Lower lobe of right lung (tissue), 2 donors: ENCODE measurements at regions not wholly inside any gene's neighbourhood (a gene's known extent, or its start where the extent isn't known, plus 50 kb on each side); places are given as distances from the start of the nearest gene placed in this dataset.

Experiments used
- ATAC-seq, 2 donors: fragments of 200-7000 bp; cut with Tn5 transposase; one replicate each; pipeline ENCODE4 v1.9.1; 2020 to 2022; ENCODE audit warnings: mild to moderate bottlenecking in 2 of 2, moderate library complexity in 2 of 2
- DNase-seq: peaks from one replicate; pipeline ENCODE4 v3.0.0-alpha.2; 2020
- H3K27ac ChIP-seq: fragments of 200-600 bp; one replicate; pipeline ENCODE4 v1.8.0; 2022
- H3K27me3 ChIP-seq: fragments of 200-600 bp; one replicate; pipeline ENCODE4 v1.8.0; 2022; ENCODE audit warnings: low read depth
- H3K36me3 ChIP-seq: fragments of 200-600 bp; one replicate; pipeline ENCODE4 v1.8.0; 2022; ENCODE audit warnings: mild to moderate bottlenecking
- H3K4me1 ChIP-seq: fragments of 200-600 bp; one replicate; pipeline ENCODE4 v1.8.0; 2022
- H3K4me3 ChIP-seq: fragments of 200-600 bp; one replicate; pipeline ENCODE4 v1.8.0; 2022; ENCODE audit warnings: mild to moderate bottlenecking
- H3K9me3 ChIP-seq: fragments of 200-600 bp; one replicate; pipeline ENCODE4 v1.8.0; 2022
- CTCF ChIP-seq: fragments of 200-600 bp; IDR thresholded peaks from one replicate; pipeline ENCODE4 v1.8.0; 2022; ENCODE audit warnings: antibody characterized with exemption, mild to moderate bottlenecking
- intact Hi-C: fragments of 100-400 bp; cut with DNase I; formaldehyde crosslinking; loops from one replicate; pipeline ENCODE4 v1.11.0; 2022
- donor health status: DM: no; HTN: yes; CAD: no; lungs with severe emphysema.

- Histone ChIP-seq H3K27ac (no peak overlapping the region), H3K27me3 (no peaks in the 10 kb centered on the region), H3K4me1 (no peaks in the 10 kb centered on the region), H3K9me3 (no peaks in the 10 kb centered on the region), H3K36me3 (no peaks in the 10 kb centered on the region), H3K4me3 (no peak overlapping the region)
- DNase-seq (no peak), ATAC-seq (no peak)
- intact Hi-C loops: no loop called here
- no peak for TF ChIP-seq CTCF
Observed at GRCh38 chr13:78476910-78477309, 126.4 kb downstream of the POU4F1 start.

- intact Hi-C loops: no loop called here
- Histone ChIP-seq H3K36me3 (no peaks in the 10 kb centered on the region), H3K4me3 (no peak overlapping the region), H3K27ac (no peak overlapping the region), H3K4me1 (no peaks in the 10 kb centered on the region), H3K27me3 (no peaks in the 10 kb centered on the region), H3K9me3 (no peaks in the 10 kb centered on the region)
- TF ChIP-seq CTCF: no peak
- DNase-seq: no peak
- ATAC-seq: no peak
Observed at GRCh38 chr13:78468621-78469020, 134.7 kb downstream of the POU4F1 start.

- Histone ChIP-seq H3K27ac (no peak overlapping the region), H3K4me3 (no peak overlapping the region), H3K9me3 (no peaks in the 10 kb centered on the region), H3K27me3 (no peaks in the 10 kb centered on the region), H3K4me1 (no peaks in the 10 kb centered on the region), H3K36me3 (no peaks in the 10 kb centered on the region)
- intact Hi-C loops: no loop called here
- no peak for TF ChIP-seq CTCF
- ATAC-seq: no peak
- no peak for DNase-seq
Observed at GRCh38 chr13:78465250-78465649, 138.1 kb downstream of the POU4F1 start.

GRCh38 chr13:78460176-78460575, 143.2 kb downstream of the POU4F1 start:
- TF ChIP-seq CTCF: no peak
- ATAC-seq (no peak), DNase-seq (no peak)
- intact Hi-C loops: no loop called here
- H3K27me3 ChIP-seq: no peaks in the 10 kb centered on the region
- H3K4me3 ChIP-seq: no peak overlapping the region
- H3K4me1 ChIP-seq: no peaks in the 10 kb centered on the region
- H3K27ac ChIP-seq: no peak overlapping the region
- no peaks in the 10 kb centered on the region for H3K36me3 ChIP-seq
- no peaks in the 10 kb centered on the region for H3K9me3 ChIP-seq

GRCh38 chr13:78443839-78444238, 159.5 kb downstream of the POU4F1 start:
- no peak for TF ChIP-seq CTCF
- intact Hi-C loops: no loop called here

GRCh38 chr13:78437781-78438180, 165.6 kb downstream of the POU4F1 start:
- ATAC-seq (no peak), DNase-seq (no peak)
- TF ChIP-seq CTCF: no peak
- Histone ChIP-seq H3K27ac (no peak overlapping the region), H3K4me3 (no peak overlapping the region), H3K27me3 (no peaks in the 10 kb centered on the region), H3K9me3 (no peaks in the 10 kb centered on the region), H3K4me1 (no peaks in the 10 kb centered on the region), H3K36me3 (no peaks in the 10 kb centered on the region)
- intact Hi-C loops: no loop called here

More at GRCh38 chr13:78443839-78444238, 159.5 kb downstream of the POU4F1 start:
- no peak for ATAC-seq
- DNase-seq: no peak
- H3K27ac ChIP-seq: no peak overlapping the region
- no peaks in the 10 kb centered on the region for H3K36me3 ChIP-seq
- H3K27me3 ChIP-seq: no peaks in the 10 kb centered on the region
- H3K9me3 ChIP-seq: no peaks in the 10 kb centered on the region
- H3K4me3 ChIP-seq: no peak overlapping the region
- no peaks in the 10 kb centered on the region for H3K4me1 ChIP-seq
